Psoas muscle (tissue), 7 donors: ENCODE measurements at regions not wholly inside any gene's neighbourhood (a gene's known extent, or its start where the extent isn't known, plus 50 kb on each side); places are given as distances from the start of the nearest gene placed in this dataset.

Experiments used
- ATAC-seq, 4 donors: fragments of 200-7000 bp; cut with Tn5 transposase; one replicate each; pipeline ENCODE4 v1.9.1; 2020; ENCODE audit warnings: moderate library complexity in 3 of 4, mild to moderate bottlenecking in 2 of 4
- DNase-seq, 2 donors: peaks; one replicate each; pipeline ENCODE4 v3.0.0-alpha.2; 2020
- H3K27ac ChIP-seq: fragments of 200-600 bp; one replicate; pipeline ENCODE4 v1.8.0; 2022
- H3K27me3 ChIP-seq, 3 donors: fragments of 200-600 bp in 1 of 3; one replicate each; pipeline versions ENCODE4 v1.6.1 to v1.8.0; 2013 to 2022; ENCODE audit warnings: low read length in 2 of 3, mild to moderate bottlenecking in 2 of 3, moderate library complexity in 1 of 3; ENCODE audit not compliant: insufficient read depth in 3 of 3
- H3K36me3 ChIP-seq, 2 donors: fragments of 200-600 bp in 1 of 2; one replicate each; pipeline versions ENCODE4 v1.6.1 to v1.8.0; 2013 to 2022; ENCODE audit warnings: low read depth in 1 of 2, mild to moderate bottlenecking in 1 of 2, moderate library complexity in 1 of 2; ENCODE audit not compliant: insufficient read depth in 1 of 2
- H3K4me1 ChIP-seq: fragments of 200-600 bp; one replicate; pipeline ENCODE4 v1.8.0; 2022
- H3K4me3 ChIP-seq: fragments of 200-600 bp; one replicate; pipeline ENCODE4 v1.8.0; 2022; ENCODE audit warnings: mild to moderate bottlenecking
- H3K9me3 ChIP-seq: fragments of 200-600 bp; one replicate; pipeline ENCODE4 v1.8.0; 2022
- CTCF ChIP-seq: fragments of 200-600 bp; IDR thresholded peaks from one replicate; pipeline ENCODE4 v1.8.0; 2022; ENCODE audit warnings: antibody characterized with exemption
- WGBS, 3 donors: extraction: QIAGEN DNeasy Blood & Tissue Kit; methylation state at CpG; one replicate each; pipeline versions ENCODE4 v1.1.6 to v1.1.7; 2013; 5-methylcytosine and 5-hydroxymethylcytosine counted together
- intact Hi-C, 2 donors: fragments of 100-400 bp; cut with DNase I; formaldehyde crosslinking; loops; one replicate each; pipeline versions ENCODE4 v1.11.0 to v1.14.2; 2022
- donor health status: healthy with polysubstance abuse.
- donor health status: DM: no; HTN: no; CAD: no; lungs with moderate emphysema.
- donor health status: Bipolar disorder and iron deficiency.
- donor health status: healthy.
- donor health status: DM: yes; HTN: yes; CAD: no.
- donor health status: DM: no; HTN: no; CAD: no.
- donor health status: DM: yes; HTN: yes; CAD: no.

- intact Hi-C loops: no loop called here
- no peak for DNase-seq
- Histone ChIP-seq H3K4me3 (no peak overlapping the region), H3K27me3 (no peaks in the 10 kb centered on the region), H3K36me3 (no peaks in the 10 kb centered on the region), H3K9me3 (no peaks in the 10 kb centered on the region), H3K4me1 (no peaks in the 10 kb centered on the region), H3K27ac (no peak overlapping the region)
- ATAC-seq: no peak
- no peak for TF ChIP-seq CTCF
- 78 to 82% (median 79%) methylated on average over 1 of the region's 1 CpG for WGBS, 3 donors
Measured at GRCh38 chr5:119820016-119820415, 190.7 kb downstream of the FAM170A start.

- no peaks in the 10 kb centered on the region for H3K36me3 ChIP-seq
- no peak overlapping the region for H3K4me3 ChIP-seq
- H3K4me1 ChIP-seq: no peaks in the 10 kb centered on the region
- no peaks in the 10 kb centered on the region for H3K9me3 ChIP-seq
- H3K27me3 ChIP-seq: no peaks in the 10 kb centered on the region
- no peak for DNase-seq
- H3K27ac ChIP-seq: no peak overlapping the region
- WGBS, 3 donors: 67 to 75% (median 67%) methylated on average over 2 of the region's 2 CpGs
- no peak for ATAC-seq
- no peak for TF ChIP-seq CTCF
- intact Hi-C loops: no loop called here
Measured at GRCh38 chr5:119820608-119821007, 191.2 kb downstream of the FAM170A start.

GRCh38 chr5:119828541-119828940 is 199.2 kb downstream of the FAM170A start:
- 64 to 68% (median 67%) methylated on average over 3 of the region's 3 CpGs for WGBS, 3 donors
- H3K4me3 ChIP-seq: no peak overlapping the region
- no peaks in the 10 kb centered on the region for H3K27me3 ChIP-seq
- intact Hi-C loops: no loop called here
- no peak for DNase-seq
- no peaks in the 10 kb centered on the region for H3K36me3 ChIP-seq
- H3K4me1 ChIP-seq: no peaks in the 10 kb centered on the region
- no peak for TF ChIP-seq CTCF
- ATAC-seq: no peak
- H3K9me3 ChIP-seq: no peaks in the 10 kb centered on the region
- no peak overlapping the region for H3K27ac ChIP-seq

- intact Hi-C loops: no loop called here
- Histone ChIP-seq H3K27ac (no peak overlapping the region), H3K9me3 (no peaks in the 10 kb centered on the region), H3K36me3 (no peaks in the 10 kb centered on the region), H3K4me3 (no peak overlapping the region), H3K4me1 (no peaks in the 10 kb centered on the region), H3K27me3 (no peaks in the 10 kb centered on the region)
- TF ChIP-seq CTCF: no peak
- no peak for DNase-seq
- ATAC-seq: no peak
Measured at GRCh38 chr5:119829341-119829740, 200.0 kb downstream of the FAM170A start.

GRCh38 chr5:119833176-119833575 is 203.8 kb downstream of the FAM170A start:
- ATAC-seq (no peak), DNase-seq (no peak)
- H3K9me3 ChIP-seq: no peaks in the 10 kb centered on the region
- no peak overlapping the region for H3K27ac ChIP-seq
- no peak overlapping the region for H3K4me3 ChIP-seq
- 24 to 31% (median 26%) methylated on average over 4 of the region's 4 CpGs for WGBS, 3 donors
- TF ChIP-seq CTCF: no peak
- intact Hi-C loops: no loop called here
- no peaks in the 10 kb centered on the region for H3K27me3 ChIP-seq
- no peaks in the 10 kb centered on the region for H3K36me3 ChIP-seq
- no peaks in the 10 kb centered on the region for H3K4me1 ChIP-seq
